B cell (primary cell): ENCODE measurements at regions not wholly inside any gene's neighbourhood (a gene's known extent, or its start where the extent isn't known, plus 50 kb on each side); places are given as distances from the start of the nearest gene placed in this dataset.

ENCODE experiments used
- EZH2 ChIP-seq: IDR thresholded peaks from 2 replicates; pipeline ENCODE4 v1.6.1; 2012; ENCODE audit warnings: borderline replicate concordance, low read depth, mild to moderate bottlenecking, moderate library complexity, low read length; ENCODE audit not compliant: insufficient read depth, poor library complexity, severe bottlenecking
- TF ChIP-seq, protein P1 (sequence below): fragments of 200-600 bp; IDR thresholded peaks from one replicate; pipeline ENCODE4 v1.8.0; 2022; ENCODE audit warnings: antibody characterized with exemption, mild to moderate bottlenecking

DNA sequence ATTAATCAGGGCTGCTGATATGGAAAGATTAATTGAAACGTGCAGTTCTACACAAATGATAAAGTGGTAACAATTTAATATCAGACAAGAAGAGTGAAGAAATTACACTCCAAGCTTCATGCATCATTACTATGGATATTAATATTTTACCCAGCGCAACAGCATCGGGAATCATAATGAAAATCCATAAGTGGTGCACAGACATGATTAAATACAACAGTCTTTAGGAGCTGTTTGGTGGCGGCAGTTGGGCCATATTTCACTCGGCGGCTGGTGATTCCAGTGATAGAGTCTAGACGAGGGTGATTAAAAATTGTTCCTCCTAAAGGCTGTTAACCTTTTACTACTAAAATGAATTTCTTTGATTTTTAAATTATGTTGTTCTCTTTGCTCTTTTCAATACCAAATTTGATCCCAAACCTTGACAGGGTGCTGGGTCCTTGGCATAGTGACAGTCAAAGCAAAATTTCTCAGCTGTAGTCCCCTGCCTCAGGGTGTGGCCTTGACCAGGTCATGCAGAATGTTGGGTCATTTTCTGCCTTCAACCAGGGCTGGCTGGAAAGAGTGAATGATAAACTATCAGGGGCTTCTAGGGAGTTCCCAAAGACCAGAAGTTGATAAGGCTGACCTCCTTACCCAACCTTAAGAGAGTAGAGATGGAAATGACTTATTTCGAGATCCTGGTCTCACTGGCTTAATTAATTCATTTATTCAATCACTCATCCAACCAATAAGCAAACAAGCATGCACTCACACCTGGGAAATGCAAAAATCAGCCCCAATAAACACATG, 392.0 kb downstream of the IL20RB start:
- no peak for TF ChIP-seq EZH2
- TF ChIP-seq, protein P1, sequence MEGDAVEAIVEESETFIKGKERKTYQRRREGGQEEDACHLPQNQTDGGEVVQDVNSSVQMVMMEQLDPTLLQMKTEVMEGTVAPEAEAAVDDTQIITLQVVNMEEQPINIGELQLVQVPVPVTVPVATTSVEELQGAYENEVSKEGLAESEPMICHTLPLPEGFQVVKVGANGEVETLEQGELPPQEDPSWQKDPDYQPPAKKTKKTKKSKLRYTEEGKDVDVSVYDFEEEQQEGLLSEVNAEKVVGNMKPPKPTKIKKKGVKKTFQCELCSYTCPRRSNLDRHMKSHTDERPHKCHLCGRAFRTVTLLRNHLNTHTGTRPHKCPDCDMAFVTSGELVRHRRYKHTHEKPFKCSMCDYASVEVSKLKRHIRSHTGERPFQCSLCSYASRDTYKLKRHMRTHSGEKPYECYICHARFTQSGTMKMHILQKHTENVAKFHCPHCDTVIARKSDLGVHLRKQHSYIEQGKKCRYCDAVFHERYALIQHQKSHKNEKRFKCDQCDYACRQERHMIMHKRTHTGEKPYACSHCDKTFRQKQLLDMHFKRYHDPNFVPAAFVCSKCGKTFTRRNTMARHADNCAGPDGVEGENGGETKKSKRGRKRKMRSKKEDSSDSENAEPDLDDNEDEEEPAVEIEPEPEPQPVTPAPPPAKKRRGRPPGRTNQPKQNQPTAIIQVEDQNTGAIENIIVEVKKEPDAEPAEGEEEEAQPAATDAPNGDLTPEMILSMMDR, result no peak
